ENCODE measurements at regions not wholly inside any gene's neighbourhood (a gene's known extent, or its start where the extent isn't known, plus 50 kb on each side); places are given as distances from the start of the nearest gene placed in this dataset.

GRCh38 chr3:162168715-162169114, 672.1 kb downstream of the OTOL1 start (continued):
- no peak for TF ChIP-seq ZNF558 (CRISPR knock-in tag; IDR thresholded peaks at IDR 0.05; ENCODE audit: borderline replicate concordance)
- no peak for TF ChIP-seq ARID5B (CRISPR knock-in tag; IDR thresholded peaks at IDR 0.05)

GRCh38 chr3:162170581-162170980, 674.0 kb downstream of the OTOL1 start:
- H3K4me1 ChIP-seq (ENCODE audit: insufficient read depth, low read length): no peaks in the 10 kb centered on the region
- no peak for FAIRE-seq
- in situ Hi-C loops (cut with HindIII; ENCODE audit: extremely low pct_ligation_motif_present, low pct_unique_long_range_greater_than_20kb) (no loop called here), intact Hi-C loops (cut with micrococcal nuclease; ENCODE audit: unreplicated experiment) (no loop called here)
- no peak for DNase-seq (ENCODE audit: low spot score)
- no peak overlapping the region for H3K4me3 ChIP-seq (replicated peaks in 1 of 3; ENCODE audit: insufficient read depth in 1 of 3, low read depth in 2 of 3, low read length in 3 of 3)
- H4K20me1 ChIP-seq (ENCODE audit: insufficient read depth, low read length): no peaks in the 10 kb centered on the region
- no peaks in the 10 kb centered on the region for H3K9me3 ChIP-seq (ENCODE audit: low read length)
- H3K27ac ChIP-seq (ENCODE audit: extremely low read length, insufficient read depth, low read length): no peak overlapping the region
- TF ChIP-seq, protein P1, sequence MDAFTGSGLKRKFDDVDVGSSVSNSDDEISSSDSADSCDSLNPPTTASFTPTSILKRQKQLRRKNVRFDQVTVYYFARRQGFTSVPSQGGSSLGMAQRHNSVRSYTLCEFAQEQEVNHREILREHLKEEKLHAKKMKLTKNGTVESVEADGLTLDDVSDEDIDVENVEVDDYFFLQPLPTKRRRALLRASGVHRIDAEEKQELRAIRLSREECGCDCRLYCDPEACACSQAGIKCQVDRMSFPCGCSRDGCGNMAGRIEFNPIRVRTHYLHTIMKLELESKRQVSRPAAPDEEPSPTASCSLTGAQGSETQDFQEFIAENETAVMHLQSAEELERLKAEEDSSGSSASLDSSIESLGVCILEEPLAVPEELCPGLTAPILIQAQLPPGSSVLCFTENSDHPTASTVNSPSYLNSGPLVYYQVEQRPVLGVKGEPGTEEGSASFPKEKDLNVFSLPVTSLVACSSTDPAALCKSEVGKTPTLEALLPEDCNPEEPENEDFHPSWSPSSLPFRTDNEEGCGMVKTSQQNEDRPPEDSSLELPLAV (CRISPR knock-in tag; conservative IDR thresholded peaks at IDR 0.05; ENCODE audit: low read depth): no peak
- TF ChIP-seq ZNF18 (CRISPR knock-in tag; IDR thresholded peaks at IDR 0.05; ENCODE audit: insufficient replicate concordance) (no peak), ZFAT (CRISPR knock-in tag; conservative IDR thresholded peaks at IDR 0.05) (no peak), GABPB1 (CRISPR knock-in tag; IDR thresholded peaks at IDR 0.05) (no peak), ZNF670 (CRISPR knock-in tag; IDR thresholded peaks at IDR 0.05; ENCODE audit: borderline replicate concordance) (no peak), MATR3 (CRISPR knock-in tag; IDR thresholded peaks at IDR 0.05) (no peak), ZNF569 (CRISPR knock-in tag; IDR thresholded peaks at IDR 0.05; ENCODE audit: borderline replicate concordance) (no peak)
- TF ChIP-seq, protein P2, sequence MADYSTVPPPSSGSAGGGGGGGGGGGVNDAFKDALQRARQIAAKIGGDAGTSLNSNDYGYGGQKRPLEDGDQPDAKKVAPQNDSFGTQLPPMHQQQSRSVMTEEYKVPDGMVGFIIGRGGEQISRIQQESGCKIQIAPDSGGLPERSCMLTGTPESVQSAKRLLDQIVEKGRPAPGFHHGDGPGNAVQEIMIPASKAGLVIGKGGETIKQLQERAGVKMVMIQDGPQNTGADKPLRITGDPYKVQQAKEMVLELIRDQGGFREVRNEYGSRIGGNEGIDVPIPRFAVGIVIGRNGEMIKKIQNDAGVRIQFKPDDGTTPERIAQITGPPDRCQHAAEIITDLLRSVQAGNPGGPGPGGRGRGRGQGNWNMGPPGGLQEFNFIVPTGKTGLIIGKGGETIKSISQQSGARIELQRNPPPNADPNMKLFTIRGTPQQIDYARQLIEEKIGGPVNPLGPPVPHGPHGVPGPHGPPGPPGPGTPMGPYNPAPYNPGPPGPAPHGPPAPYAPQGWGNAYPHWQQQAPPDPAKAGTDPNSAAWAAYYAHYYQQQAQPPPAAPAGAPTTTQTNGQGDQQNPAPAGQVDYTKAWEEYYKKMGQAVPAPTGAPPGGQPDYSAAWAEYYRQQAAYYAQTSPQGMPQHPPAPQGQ (CRISPR knock-in tag; IDR thresholded peaks at IDR 0.05; ENCODE audit: borderline replicate concordance): no peak
- H3K27me3 ChIP-seq (ENCODE audit: control insufficient read depth in 1 of 2, insufficient read depth in 2 of 2, low read length in 2 of 2): no peaks in the 10 kb centered on the region
- no peak overlapping the region for H2AFZ ChIP-seq (ENCODE audit: low read length)
- WGBS (ENCODE audit: low lambda C conversion rate): 0% methylated on average over 1 of the region's 1 CpG
- no peak overlapping the region for H3K9ac ChIP-seq (ENCODE audit: insufficient read depth, low read depth, low read length)
- H3K36me3 ChIP-seq (replicated peaks in 1 of 2; ENCODE audit: control insufficient read depth in 1 of 2, insufficient read depth in 2 of 2, low read length in 2 of 2): no peaks in the 10 kb centered on the region
- no peak overlapping the region for H3K4me2 ChIP-seq (ENCODE audit: low read depth, low read length)
- H3K79me2 ChIP-seq (ENCODE audit: insufficient read depth, low read length): no peaks in the 10 kb centered on the region
- BruUV-seq (replicated peaks): no TSS peak
- ATAC-seq: no peak
- ChIA-PET CTCF (ENCODE audit: low intra/inter-chr PET ratio, low total read pairs) (no interaction called here), POLR2A (no interaction called here)

Measured in HepG2 (cell line).